Lower leg skin (tissue), 4 donors: ENCODE measurements at regions not wholly inside any gene's neighbourhood (a gene's known extent, or its start where the extent isn't known, plus 50 kb on each side); places are given as distances from the start of the nearest gene placed in this dataset.

Source experiments
- DNase-seq, 2 donors: peaks; one replicate each; pipeline ENCODE4 v3.0.0-alpha.2; 2019; ENCODE audit warnings: low spot score in 2 of 2
- H3K4me3 ChIP-seq: fragments of 200-600 bp; sonication (generic); 2 replicates; pipeline ENCODE4 v1.5.1; 2017; ENCODE audit warnings: mild to moderate bottlenecking, low read depth; ENCODE audit not compliant: poor library complexity, severe bottlenecking
- CTCF ChIP-seq, 3 donors: fragments of 450-650 bp; IDR thresholded peaks; one replicate each; pipeline ENCODE4 v1.5.1; 2016; ENCODE audit warnings: antibody characterized with exemption in 3 of 3, mild to moderate bottlenecking in 3 of 3, moderate library complexity in 2 of 3
- POLR2A ChIP-seq, 2 donors: fragments of 450-650 bp; IDR thresholded peaks; one replicate each; pipeline ENCODE4 v1.6.1; 2016 to 2017; ENCODE audit warnings: antibody characterized with exemption in 2 of 2, mild to moderate bottlenecking in 1 of 2, moderate library complexity in 1 of 2
- whole genome bisulfite sequencing, 2 donors: methylation state at CpG; one replicate each; pipeline ENCODE4 v1.1.5; 2018; 5-methylcytosine and 5-hydroxymethylcytosine counted together
- intact Hi-C: fragments of 100-400 bp; cut with DNase I; formaldehyde crosslinking; loops from one replicate; pipeline ENCODE4 v1.15.0; 2023; ENCODE audit warnings: low total_unique reads

- intact Hi-C loops = no loop called here
- WGBS, 2 donors = 57 to 64% methylated on average over 3 of the region's 3 CpGs
- no peak for DNase-seq
- H3K4me3 ChIP-seq = no peak overlapping the region
- no peak for TF ChIP-seq CTCF (IDR thresholded peaks at IDR 0.05)
These were observed 448.7 kb downstream of the TAFA4 start for GRCh38 chr3:68483601-68484000.

DNA sequence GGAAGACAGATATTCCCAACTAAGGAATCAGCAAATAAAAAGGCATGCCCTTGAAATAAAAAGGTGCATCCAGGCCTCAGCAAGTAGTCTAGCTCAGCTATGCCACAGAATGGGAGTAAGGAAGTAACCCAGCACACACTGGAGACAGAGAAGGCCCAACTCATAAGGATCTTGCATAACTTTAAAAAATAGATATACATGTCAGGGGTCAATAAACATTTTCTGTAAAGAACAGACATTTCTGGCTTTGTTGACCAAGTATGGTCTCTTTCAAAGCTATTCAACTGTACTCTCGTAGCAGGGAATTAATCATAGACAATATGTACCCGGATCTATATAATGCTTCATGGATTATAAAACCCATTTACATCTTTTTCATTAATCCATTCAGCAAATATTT, 449.3 kb downstream of the TAFA4 start:
- no peak for DNase-seq
- no peak overlapping the region for H3K4me3 ChIP-seq
- 75 to 79% methylated on average over 2 of the region's 2 CpGs for whole genome bisulfite sequencing, 2 donors
- intact Hi-C loops = no loop called here
- no peak for TF ChIP-seq CTCF (IDR thresholded peaks at IDR 0.05)
- no peak for TF ChIP-seq POLR2A (IDR thresholded peaks at IDR 0.05)

- intact Hi-C loops = no loop called here
- no peak overlapping the region for H3K4me3 ChIP-seq
- 73 to 83% methylated on average over 2 of the region's 2 CpGs for WGBS, 2 donors
- TF ChIP-seq POLR2A (IDR thresholded peaks at IDR 0.05) = no peak
- TF ChIP-seq CTCF (IDR thresholded peaks at IDR 0.05) = no peak
- no peak for DNase-seq
These were observed 449.8 kb downstream of the TAFA4 start for GRCh38 chr3:68482565-68482964.

DNA sequence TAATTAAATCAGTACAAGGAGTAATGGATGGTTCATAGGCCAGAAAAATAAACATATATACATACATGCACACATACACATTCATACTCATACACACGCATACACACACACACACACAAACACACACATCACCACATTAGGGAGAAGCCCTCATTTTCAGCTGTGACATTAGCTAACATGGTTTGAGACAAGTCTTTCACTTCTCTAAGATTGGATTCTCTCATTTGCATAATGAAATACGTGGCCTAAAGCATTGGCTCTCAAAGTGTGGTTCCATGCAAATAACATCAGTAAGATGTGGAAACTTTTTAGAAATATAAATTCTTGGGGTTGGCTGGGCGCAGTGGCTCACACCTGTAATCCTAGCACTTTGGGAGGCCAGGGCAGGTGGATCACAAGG, 452.6 kb downstream of the TAFA4 start:
- TF ChIP-seq CTCF (IDR thresholded peaks at IDR 0.05) = no peak
- no peak for TF ChIP-seq POLR2A (IDR thresholded peaks at IDR 0.05)
- no peak overlapping the region for H3K4me3 ChIP-seq
- WGBS, 2 donors = 77 to 79% methylated on average over 3 of the region's 3 CpGs
- DNase-seq = no peak
- intact Hi-C loops = no loop called here

GRCh38 chr3:68468695-68469375, 463.5 kb downstream of the TAFA4 start:
- WGBS, 2 donors = 68 to 75% methylated on average over 3 of the region's 3 CpGs
- DNase-seq = no peak
- no peak overlapping the region for H3K4me3 ChIP-seq
- intact Hi-C loops = no loop called here
- TF ChIP-seq POLR2A (IDR thresholded peaks at IDR 0.05) = no peak
- TF ChIP-seq CTCF (IDR thresholded peaks at IDR 0.05) = no peak

- TF ChIP-seq POLR2A (IDR thresholded peaks at IDR 0.05) (no peak), CTCF (IDR thresholded peaks at IDR 0.05) (no peak)
- no peak for DNase-seq
- intact Hi-C loops = no loop called here
- H3K4me3 ChIP-seq = no peak overlapping the region
- 44 to 45% methylated on average over 2 of the region's 2 CpGs for WGBS, 2 donors
These were observed 464.9 kb downstream of the TAFA4 start for GRCh38 chr3:68467465-68467864.
